K562 (cell line): ENCODE measurements at regions not wholly inside any gene's neighbourhood (a gene's known extent, or its start where the extent isn't known, plus 50 kb on each side); places are given as distances from the start of the nearest gene placed in this dataset.

Source experiments
- BMI1 ChIP-seq: fragments of 150-350 bp; IDR thresholded peaks from 2 replicates; pipeline ENCODE4 v1.6.1; 2014; ENCODE audit warnings: low read length
- TFAM ChIP-seq: fragments of 250-450 bp; sonication (Bioruptor Pico); conservative IDR thresholded peaks from 2 replicates; pipeline ENCODE4 v1.5.0; 2021; ENCODE audit warnings: mild to moderate bottlenecking, moderate library complexity
- YBX1 ChIP-seq: fragments of 450-650 bp; IDR thresholded peaks from 2 replicates; pipeline ENCODE4 v1.7.1; 2016; ENCODE audit warnings: mild to moderate bottlenecking
- TF ChIP-seq, protein P1 (sequence below), 2 experiments: fragments of 450-650 bp; formaldehyde crosslinking in 1 of 2; IDR thresholded peaks; 2 replicates each; pipeline versions ENCODE4 v1.4.0 to v1.6.1; 2014 to 2020; ENCODE audit warnings: mild to moderate bottlenecking in 2 of 2, borderline replicate concordance in 1 of 2, low read depth in 1 of 2
- TF ChIP-seq, protein P2 (sequence below): sonication (generic); formaldehyde crosslinking; IDR thresholded peaks from 2 replicates; pipeline ENCODE4 v1.8.1; 2023; ENCODE audit warnings: mild to moderate bottlenecking, missing genetic modification reagents, moderate library complexity

DNA sequence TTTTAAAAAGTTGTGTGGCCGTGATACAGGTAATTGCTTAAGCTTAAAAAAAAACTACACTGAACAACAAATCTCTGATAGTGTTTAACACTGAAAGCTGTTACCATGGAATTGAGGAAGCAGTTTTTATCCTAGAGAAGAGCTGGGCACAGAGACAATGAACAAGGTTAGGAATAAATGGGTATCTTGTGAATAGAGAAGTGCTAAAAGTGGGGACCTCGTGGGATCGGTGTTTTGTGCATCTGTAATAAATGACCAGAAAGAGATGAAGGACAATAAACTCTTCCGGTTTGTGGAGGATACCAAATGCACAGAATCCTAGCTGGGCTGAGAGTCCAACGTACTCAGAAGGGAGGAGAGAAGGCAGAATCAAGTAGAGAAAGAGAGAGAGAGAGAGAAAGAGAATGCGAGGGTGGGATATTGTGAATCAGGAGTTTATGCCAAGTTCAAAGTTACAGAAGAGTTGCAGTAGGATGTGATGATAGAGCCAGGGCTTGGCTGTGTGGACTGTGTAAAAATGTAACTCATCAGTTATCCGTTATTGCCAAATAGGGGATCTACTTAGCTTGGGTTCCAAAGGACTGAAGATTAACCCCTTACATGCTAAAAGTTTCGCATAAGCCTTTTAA is 148.9 kb downstream of the IL20RB start (continued):
- TF ChIP-seq, protein P1, sequence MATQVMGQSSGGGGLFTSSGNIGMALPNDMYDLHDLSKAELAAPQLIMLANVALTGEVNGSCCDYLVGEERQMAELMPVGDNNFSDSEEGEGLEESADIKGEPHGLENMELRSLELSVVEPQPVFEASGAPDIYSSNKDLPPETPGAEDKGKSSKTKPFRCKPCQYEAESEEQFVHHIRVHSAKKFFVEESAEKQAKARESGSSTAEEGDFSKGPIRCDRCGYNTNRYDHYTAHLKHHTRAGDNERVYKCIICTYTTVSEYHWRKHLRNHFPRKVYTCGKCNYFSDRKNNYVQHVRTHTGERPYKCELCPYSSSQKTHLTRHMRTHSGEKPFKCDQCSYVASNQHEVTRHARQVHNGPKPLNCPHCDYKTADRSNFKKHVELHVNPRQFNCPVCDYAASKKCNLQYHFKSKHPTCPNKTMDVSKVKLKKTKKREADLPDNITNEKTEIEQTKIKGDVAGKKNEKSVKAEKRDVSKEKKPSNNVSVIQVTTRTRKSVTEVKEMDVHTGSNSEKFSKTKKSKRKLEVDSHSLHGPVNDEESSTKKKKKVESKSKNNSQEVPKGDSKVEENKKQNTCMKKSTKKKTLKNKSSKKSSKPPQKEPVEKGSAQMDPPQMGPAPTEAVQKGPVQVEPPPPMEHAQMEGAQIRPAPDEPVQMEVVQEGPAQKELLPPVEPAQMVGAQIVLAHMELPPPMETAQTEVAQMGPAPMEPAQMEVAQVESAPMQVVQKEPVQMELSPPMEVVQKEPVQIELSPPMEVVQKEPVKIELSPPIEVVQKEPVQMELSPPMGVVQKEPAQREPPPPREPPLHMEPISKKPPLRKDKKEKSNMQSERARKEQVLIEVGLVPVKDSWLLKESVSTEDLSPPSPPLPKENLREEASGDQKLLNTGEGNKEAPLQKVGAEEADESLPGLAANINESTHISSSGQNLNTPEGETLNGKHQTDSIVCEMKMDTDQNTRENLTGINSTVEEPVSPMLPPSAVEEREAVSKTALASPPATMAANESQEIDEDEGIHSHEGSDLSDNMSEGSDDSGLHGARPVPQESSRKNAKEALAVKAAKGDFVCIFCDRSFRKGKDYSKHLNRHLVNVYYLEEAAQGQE (IDR thresholded peaks at IDR 0.05; ENCODE audit: borderline replicate concordance), result no peak
- TF ChIP-seq, protein P1 (CRISPR knock-in tag; IDR thresholded peaks at IDR 0.05; ENCODE audit: low read depth), result no peak
- TF ChIP-seq YBX1 (no peak), BMI1 (no peak), TFAM (CRISPR knock-in tag) (no peak)
- TF ChIP-seq, protein P2, sequence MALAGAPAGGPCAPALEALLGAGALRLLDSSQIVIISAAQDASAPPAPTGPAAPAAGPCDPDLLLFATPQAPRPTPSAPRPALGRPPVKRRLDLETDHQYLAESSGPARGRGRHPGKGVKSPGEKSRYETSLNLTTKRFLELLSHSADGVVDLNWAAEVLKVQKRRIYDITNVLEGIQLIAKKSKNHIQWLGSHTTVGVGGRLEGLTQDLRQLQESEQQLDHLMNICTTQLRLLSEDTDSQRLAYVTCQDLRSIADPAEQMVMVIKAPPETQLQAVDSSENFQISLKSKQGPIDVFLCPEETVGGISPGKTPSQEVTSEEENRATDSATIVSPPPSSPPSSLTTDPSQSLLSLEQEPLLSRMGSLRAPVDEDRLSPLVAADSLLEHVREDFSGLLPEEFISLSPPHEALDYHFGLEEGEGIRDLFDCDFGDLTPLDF (CRISPR knock-in tag), result no peak
